ENCODE measurements at regions not wholly inside any gene's neighbourhood (a gene's known extent, or its start where the extent isn't known, plus 50 kb on each side); places are given as distances from the start of the nearest gene placed in this dataset.

- DNase-seq, result no peak
Measured at GRCh38 chr1:34670982-34671381, 83.9 kb upstream of the GJB5 start.

GRCh38 chr1:34671887-34672286 is 83.0 kb upstream of the GJB5 start:
- no peak for DNase-seq

- DNase-seq, result peak; percentile 36 to 56
Measured at GRCh38 chr1:34681480-34682451, 73.1 kb upstream of the GJB5 start.

GRCh38 chr1:34682452-34683223 is 72.2 kb upstream of the GJB5 start:
- DNase-seq, result no peak

GRCh38 chr1:34683616-34684015 is 71.2 kb upstream of the GJB5 start:
- DNase-seq, result no peak

GRCh38 chr1:34684266-34684665 is 70.6 kb upstream of the GJB5 start:
- DNase-seq, result no peak

GRCh38 chr1:34685225-34685624 is 69.6 kb upstream of the GJB5 start:
- peak; percentile 42 to 60 for DNase-seq

- no peak for DNase-seq
Measured at GRCh38 chr1:34686531-34686930, 68.3 kb upstream of the GJB5 start.

GRCh38 chr1:34688006-34688741 is 66.7 kb upstream of the GJB5 start:
- no peak for DNase-seq

- no peak for DNase-seq
Measured at GRCh38 chr1:34690269-34690668, 64.6 kb upstream of the GJB5 start.

- no peak for DNase-seq
Measured at GRCh38 chr1:34693081-34693480, 61.8 kb upstream of the GJB5 start.

GRCh38 chr1:34694383-34694782 is 60.5 kb upstream of the GJB5 start:
- no peak for DNase-seq

GRCh38 chr1:34695580-34695979 is 59.3 kb upstream of the GJB5 start:
- peak in 1 of 2 experiments; percentile 28 for DNase-seq

GRCh38 chr1:34696230-34696629 is 58.6 kb upstream of the GJB5 start:
- no peak for DNase-seq

GRCh38 chr1:34696981-34697380 is 57.9 kb upstream of the GJB5 start:
- no peak for DNase-seq

GRCh38 chr1:34697818-34698217 is 57.0 kb upstream of the GJB5 start:
- DNase-seq, result no peak

GRCh38 chr1:34701326-34702060 is 53.4 kb upstream of the GJB5 start:
- DNase-seq, result no peak
